ENCODE measurements at regions not wholly inside any gene's neighbourhood (a gene's known extent, or its start where the extent isn't known, plus 50 kb on each side); places are given as distances from the start of the nearest gene placed in this dataset.

GRCh38 chr5:8114597-8115266, 245.8 kb downstream of the MTRR start:
- H3K27ac ChIP-seq = no peak overlapping the region
- no peak for TF ChIP-seq CTCF (IDR thresholded peaks at IDR 0.05)
- no peaks in the 10 kb centered on the region for H3K9me3 ChIP-seq
- ATAC-seq (no peak), DNase-seq (no peak)
- no peaks in the 10 kb centered on the region for H3K27me3 ChIP-seq
- H3K36me3 ChIP-seq = no peaks in the 10 kb centered on the region
- intact Hi-C loops (cut with DNase I) = no loop called here
- H3K4me3 ChIP-seq = no peak overlapping the region
- H3K4me1 ChIP-seq = no peaks in the 10 kb centered on the region

GRCh38 chr5:8123559-8123958, 254.6 kb downstream of the MTRR start:
- H3K27ac ChIP-seq = no peak overlapping the region
- no peaks in the 10 kb centered on the region for H3K4me1 ChIP-seq
- no peak for TF ChIP-seq CTCF (IDR thresholded peaks at IDR 0.05)
- no peak overlapping the region for H3K4me3 ChIP-seq
- intact Hi-C loops (cut with DNase I) = no loop called here
- H3K36me3 ChIP-seq = no peaks in the 10 kb centered on the region
- H3K9me3 ChIP-seq = no peaks in the 10 kb centered on the region
- DNase-seq (no peak), ATAC-seq (no peak)
- no peaks in the 10 kb centered on the region for H3K27me3 ChIP-seq

GRCh38 chr5:8134609-8135008, 265.7 kb downstream of the MTRR start:
- no peak for DNase-seq
- Histone ChIP-seq H3K9me3 (no peaks in the 10 kb centered on the region), H3K27me3 (no peaks in the 10 kb centered on the region), H3K36me3 (no peaks in the 10 kb centered on the region), H3K27ac (no peak overlapping the region), H3K4me3 (no peak overlapping the region), H3K4me1 (no peaks in the 10 kb centered on the region)
- no peak for TF ChIP-seq CTCF (IDR thresholded peaks at IDR 0.05)
- intact Hi-C loops (cut with DNase I) = no loop called here
- no peak for ATAC-seq

GRCh38 chr5:8135742-8136141, 266.8 kb downstream of the MTRR start:
- no peak overlapping the region for H3K27ac ChIP-seq
- TF ChIP-seq CTCF (IDR thresholded peaks at IDR 0.05) = no peak
- no peaks in the 10 kb centered on the region for H3K9me3 ChIP-seq
- intact Hi-C loops (cut with DNase I) = no loop called here
- ATAC-seq (no peak), DNase-seq (no peak)
- H3K4me1 ChIP-seq = no peaks in the 10 kb centered on the region
- H3K36me3 ChIP-seq = no peaks in the 10 kb centered on the region
- H3K27me3 ChIP-seq = no peaks in the 10 kb centered on the region
- no peak overlapping the region for H3K4me3 ChIP-seq

- Histone ChIP-seq H3K27ac (no peak overlapping the region), H3K27me3 (no peaks in the 10 kb centered on the region), H3K4me1 (no peaks in the 10 kb centered on the region), H3K9me3 (no peaks in the 10 kb centered on the region), H3K4me3 (no peak overlapping the region), H3K36me3 (no peaks in the 10 kb centered on the region)
- DNase-seq (no peak), ATAC-seq (no peak)
- TF ChIP-seq CTCF (IDR thresholded peaks at IDR 0.05) = no peak
- intact Hi-C loops (cut with DNase I) = no loop called here
Observed at GRCh38 chr5:8136271-8136670, 267.3 kb downstream of the MTRR start.
